ENCODE measurements at regions not wholly inside any gene's neighbourhood (a gene's known extent, or its start where the extent isn't known, plus 50 kb on each side); places are given as distances from the start of the nearest gene placed in this dataset.
A peak's percentile ranks its signal among the peaks of the same experiment; 100 is the strongest.

GRCh38 chr3:174444391-174444790, 414.7 kb upstream of the NAALADL2 start:
- H3K4me1 ChIP-seq (ENCODE audit: control insufficient read depth in 1 of 2, insufficient read depth in 2 of 2, low read length in 2 of 2), result peaks cover 27 to 34% of the 10 kb centered on the region in 2 donors
- DNase-seq, result peak; percentile 28 to 74 (median 61)
- H3K4me2 ChIP-seq (replicated peaks; ENCODE audit: extremely low read depth, low read length, poor library complexity, severe bottlenecking), result peak overlapping the region; percentile 40
- Mint-ChIP-seq H3K27me3 (ENCODE audit: low read depth in 3 of 3) (peaks cover 9 to 18% (median 14%) of the 10 kb centered on the region in 3 donors), H3K27ac (no peak overlapping the region), H3K36me3 (peaks cover 0 to 5% of the 10 kb centered on the region in 2 donors), H3K9me3 (peaks cover 9 to 16% (median 11%) of the 10 kb centered on the region in 7 donors), H3K4me3 (no peak overlapping the region), H3K4me1 (peaks cover 20% of the 10 kb centered on the region)
- no peak overlapping the region for H3K27ac ChIP-seq (ENCODE audit: low read depth in 1 of 2, low read length in 2 of 2)
- peaks cover 13 to 15% of the 10 kb centered on the region in 2 donors for H3K27me3 ChIP-seq (ENCODE audit: control insufficient read depth in 2 of 2, insufficient read depth in 2 of 2, low read length in 2 of 2)
- H3K36me3 ChIP-seq (replicated peaks in 1 of 2; ENCODE audit: control insufficient read depth in 1 of 2, insufficient read depth in 2 of 2, low read length in 2 of 2), result no peaks in the 10 kb centered on the region
- WGBS (ENCODE audit: insufficient coverage), result no CpG with 5 or more reads among the region's 3 CpGs
- H3K9ac ChIP-seq (ENCODE audit: insufficient read depth, low read length, poor library complexity, severe bottlenecking), result no peak overlapping the region
- H2AFZ ChIP-seq (ENCODE audit: insufficient read depth, low read depth, low read length, poor library complexity, severe bottlenecking), result no peak overlapping the region
- intact Hi-C loops (cut with micrococcal nuclease), result loop anchor here in 1 of 2 donors (10.0 kb wide), 1 partner anchor 110 kb away; no protein-coding TSS in a partner anchor
- H3K4me3 ChIP-seq (replicated peaks in 1 of 3; ENCODE audit: low read depth in 2 of 3, low read length in 3 of 3), result peak overlapping the region in 1 of 3 experiments; percentile 9
- no peaks in the 10 kb centered on the region for H4K20me1 ChIP-seq (ENCODE audit: insufficient read depth, low read length)
- TF ChIP-seq CTCF (IDR thresholded peaks at IDR 0.05), result no peak
- no peaks in the 10 kb centered on the region for H3K79me2 ChIP-seq (ENCODE audit: insufficient read depth, low read length)
- peaks cover 0 to 8% of the 10 kb centered on the region in 2 donors for H3K9me3 ChIP-seq (replicated peaks in 1 of 2; ENCODE audit: control insufficient read depth in 1 of 2, insufficient read depth in 1 of 2, low read length in 2 of 2)

GRCh38 chr3:174457758-174458157, 401.4 kb upstream of the NAALADL2 start:
- Histone ChIP-seq H3K9ac (ENCODE audit: insufficient read depth, low read length, poor library complexity, severe bottlenecking) (no peak overlapping the region), H4K20me1 (ENCODE audit: insufficient read depth, low read length) (no peaks in the 10 kb centered on the region), H3K27me3 (ENCODE audit: control insufficient read depth in 2 of 2, insufficient read depth in 2 of 2, low read length in 2 of 2) (no peaks in the 10 kb centered on the region), H3K4me2 (replicated peaks; ENCODE audit: extremely low read depth, low read length, poor library complexity, severe bottlenecking) (no peak overlapping the region), H3K9me3 (replicated peaks in 1 of 2; ENCODE audit: control insufficient read depth in 1 of 2, insufficient read depth in 1 of 2, low read length in 2 of 2) (peaks cover under 1 to 10% of the 10 kb centered on the region in 2 donors), H2AFZ (ENCODE audit: insufficient read depth, low read depth, low read length, poor library complexity, severe bottlenecking) (no peak overlapping the region), H3K4me3 (replicated peaks in 1 of 3; ENCODE audit: low read depth in 2 of 3, low read length in 3 of 3) (no peak overlapping the region), H3K36me3 (replicated peaks in 1 of 2; ENCODE audit: control insufficient read depth in 1 of 2, insufficient read depth in 2 of 2, low read length in 2 of 2) (no peaks in the 10 kb centered on the region), H3K27ac (ENCODE audit: low read depth in 1 of 2, low read length in 2 of 2) (no peak overlapping the region), H3K79me2 (ENCODE audit: insufficient read depth, low read length) (no peaks in the 10 kb centered on the region), H3K4me1 (ENCODE audit: control insufficient read depth in 1 of 2, insufficient read depth in 2 of 2, low read length in 2 of 2) (no peaks in the 10 kb centered on the region)
- DNase-seq, result no peak
- Mint-ChIP-seq H3K4me3 (no peak overlapping the region), H3K4me1 (no peaks in the 10 kb centered on the region), H3K36me3 (no peaks in the 10 kb centered on the region), H3K9me3 (peaks cover 1 to 29% (median 15%) of the 10 kb centered on the region in 7 donors), H3K27ac (no peak overlapping the region), H3K27me3 (ENCODE audit: low read depth in 3 of 3) (no peaks in the 10 kb centered on the region)
- no peak for TF ChIP-seq CTCF (IDR thresholded peaks at IDR 0.05)
- intact Hi-C loops (cut with micrococcal nuclease), result no loop called here
- 92% methylated on average over 2 of the region's 5 CpGs for WGBS (ENCODE audit: insufficient coverage)
